ENCODE measurements at regions not wholly inside any gene's neighbourhood (a gene's known extent, or its start where the extent isn't known, plus 50 kb on each side); places are given as distances from the start of the nearest gene placed in this dataset.

DNA sequence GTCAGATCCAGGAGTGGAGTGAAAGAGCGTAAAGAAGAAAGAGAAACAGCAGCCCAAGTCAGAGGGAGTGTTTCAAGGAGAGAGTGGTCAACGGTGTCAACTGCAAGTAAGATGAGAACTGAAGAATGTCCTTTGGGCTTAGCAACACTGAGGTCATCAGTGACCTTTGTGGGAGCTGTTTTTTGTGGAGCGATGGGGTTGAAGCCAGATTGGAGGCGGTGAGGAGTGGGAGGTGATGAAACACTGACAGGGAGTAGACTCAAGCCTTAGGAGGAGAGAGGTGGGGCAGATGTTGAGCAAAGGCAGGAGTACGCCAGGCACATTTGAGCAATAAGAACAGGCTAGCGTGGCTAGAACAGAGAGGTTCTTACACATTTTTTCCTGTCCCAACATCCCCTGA, 103.7 kb upstream of the GNAO1 start:
- no peak for DNase-seq

DNA sequence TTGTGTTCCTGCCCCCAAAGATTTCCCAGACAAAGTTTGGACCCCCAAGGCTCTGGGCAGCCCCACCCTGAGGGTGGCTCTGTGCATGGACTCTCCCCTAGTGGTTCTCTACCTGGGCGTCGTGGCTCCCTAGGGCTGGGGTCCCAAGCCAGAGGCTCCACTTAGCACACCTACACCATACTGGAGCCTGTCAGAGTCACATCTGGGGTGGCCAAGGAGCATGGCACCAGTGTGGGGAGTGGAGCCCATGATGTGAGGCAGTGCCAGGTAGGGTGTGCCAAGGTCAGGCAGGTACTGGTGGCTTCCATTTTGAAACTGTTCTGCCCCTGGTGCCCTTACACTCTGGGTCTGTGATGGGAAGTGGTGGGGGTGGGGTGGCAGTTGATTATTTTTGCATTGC, 109.9 kb upstream of the GNAO1 start:
- DNase-seq = no peak

DNA sequence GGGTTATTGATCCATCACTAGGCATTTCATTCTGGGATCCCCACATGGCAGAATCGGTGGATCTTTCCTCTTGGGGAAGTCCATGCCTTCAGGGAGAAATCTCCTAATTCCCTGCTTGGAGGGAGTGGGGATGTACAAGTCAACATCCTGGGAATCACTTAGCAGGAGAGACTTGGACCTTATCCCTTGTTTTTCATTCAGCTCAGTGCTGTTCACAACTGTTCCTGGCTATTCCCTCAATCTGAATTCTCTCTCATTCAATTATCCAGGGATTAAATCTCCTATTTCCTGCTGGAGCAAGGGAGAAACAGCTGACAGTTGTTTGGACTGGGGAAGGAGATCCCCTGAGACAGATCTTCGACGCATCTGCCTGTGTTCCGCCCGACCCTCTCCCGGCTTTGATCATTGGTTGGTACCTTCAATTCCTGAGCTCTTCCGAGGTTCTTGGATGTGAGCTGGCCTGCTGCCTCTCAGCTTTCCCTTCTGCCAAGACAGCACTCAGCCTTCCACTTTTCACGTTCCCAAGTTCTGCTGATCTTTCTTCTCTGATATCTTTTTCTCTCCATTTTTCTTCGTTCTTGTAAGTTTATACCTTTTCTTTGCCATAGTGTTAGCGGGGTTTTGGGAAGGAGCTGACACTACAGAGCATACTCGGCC, 115.4 kb upstream of the GNAO1 start:
- DNase-seq = no peak

- no peak for DNase-seq
Measured at GRCh38 chr16:56073508-56073907, 117.8 kb upstream of the GNAO1 start.

DNA sequence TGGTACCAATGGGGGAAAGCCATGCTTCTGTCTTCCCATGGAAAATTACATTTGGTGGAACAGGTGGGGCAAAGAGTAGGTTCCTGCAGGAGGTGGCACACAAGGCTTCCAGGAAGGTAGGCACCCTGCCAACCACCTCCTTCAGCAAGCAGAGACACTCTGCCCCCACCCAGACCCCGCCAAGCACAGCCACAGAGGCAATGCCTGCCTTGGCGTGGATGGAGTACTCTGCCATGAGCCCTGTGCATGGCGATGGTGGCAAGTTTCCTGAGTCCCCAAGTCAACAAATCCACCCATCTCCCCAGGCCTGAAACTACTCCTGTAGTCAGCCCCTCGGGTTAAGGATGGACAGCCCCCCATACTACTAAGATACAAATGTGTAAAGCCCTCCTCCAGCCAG, 119.2 kb upstream of the GNAO1 start:
- no peak for DNase-seq

GRCh38 chr16:56068816-56069215, 122.5 kb upstream of the GNAO1 start:
- no peak for DNase-seq

GRCh38 chr16:56068314-56068713, 123.0 kb upstream of the GNAO1 start:
- no peak for DNase-seq

- DNase-seq = no peak
Measured at GRCh38 chr16:56067406-56067805, 123.9 kb upstream of the GNAO1 start.

DNA sequence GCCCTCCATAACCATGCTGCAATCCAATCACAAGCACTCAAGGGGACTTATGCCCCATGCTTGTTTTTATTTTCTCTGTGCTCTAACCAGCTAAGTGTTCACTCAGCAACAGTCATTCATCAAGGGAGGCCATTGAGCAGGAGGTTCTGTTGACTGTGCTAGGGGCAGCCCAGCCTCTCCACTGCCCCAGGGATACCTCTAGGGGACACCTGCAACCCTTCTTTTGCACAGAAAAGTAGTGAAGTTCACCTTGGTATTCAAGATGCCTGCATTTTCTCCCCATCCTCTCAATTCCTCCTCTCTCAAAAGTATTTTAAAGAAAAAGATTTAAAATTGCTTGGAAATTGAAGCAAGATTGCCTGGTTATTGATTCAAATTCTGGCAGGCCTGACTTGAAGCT, 124.7 kb upstream of the GNAO1 start:
- DNase-seq = no peak

DNA sequence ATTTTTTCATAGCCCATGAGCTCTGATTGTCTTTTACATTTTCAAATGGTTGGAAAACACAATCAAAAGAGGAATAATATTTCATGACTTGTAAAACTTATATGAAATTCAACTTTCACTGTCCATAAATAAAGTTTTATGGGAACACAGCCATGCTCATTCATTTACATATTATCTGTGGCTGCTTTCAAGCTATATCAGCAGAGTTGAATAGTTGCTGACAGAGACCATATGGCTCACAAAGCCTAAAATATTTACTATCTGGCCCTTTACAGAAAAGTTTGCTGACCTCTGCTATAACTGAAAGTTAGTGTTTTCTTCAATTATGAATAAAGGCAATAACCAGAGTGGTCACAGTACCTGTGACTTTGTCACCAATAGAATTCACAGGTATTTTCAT, 128.2 kb upstream of the GNAO1 start:
- no peak for DNase-seq

- DNase-seq = no peak
Measured at GRCh38 chr16:56057151-56057550, 134.1 kb upstream of the GNAO1 start.

DNA sequence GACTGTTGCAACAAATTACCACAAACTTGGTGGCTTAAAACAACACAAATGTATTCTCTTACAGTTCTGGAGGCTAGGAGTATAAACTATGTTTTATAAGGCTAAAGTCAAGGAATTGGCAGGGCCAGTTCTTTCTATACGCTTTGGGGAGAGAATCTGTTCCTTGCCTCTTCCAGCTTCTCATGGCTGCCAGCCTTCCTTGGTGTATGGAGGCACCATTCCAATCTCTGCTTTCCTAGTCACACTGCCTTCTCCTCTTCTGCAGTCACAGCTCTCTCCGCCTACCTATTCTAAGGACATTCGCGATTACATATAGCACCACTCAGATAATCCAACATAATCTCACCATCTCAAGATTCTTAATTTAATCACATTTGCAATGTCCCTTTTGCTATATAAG, 140.4 kb upstream of the GNAO1 start:
- DNase-seq = no peak

- no peak for DNase-seq
Measured at GRCh38 chr16:56048425-56049105, 142.7 kb upstream of the GNAO1 start.

GRCh38 chr16:56047307-56048234, 143.7 kb upstream of the GNAO1 start:
- DNase-seq = no peak

DNA sequence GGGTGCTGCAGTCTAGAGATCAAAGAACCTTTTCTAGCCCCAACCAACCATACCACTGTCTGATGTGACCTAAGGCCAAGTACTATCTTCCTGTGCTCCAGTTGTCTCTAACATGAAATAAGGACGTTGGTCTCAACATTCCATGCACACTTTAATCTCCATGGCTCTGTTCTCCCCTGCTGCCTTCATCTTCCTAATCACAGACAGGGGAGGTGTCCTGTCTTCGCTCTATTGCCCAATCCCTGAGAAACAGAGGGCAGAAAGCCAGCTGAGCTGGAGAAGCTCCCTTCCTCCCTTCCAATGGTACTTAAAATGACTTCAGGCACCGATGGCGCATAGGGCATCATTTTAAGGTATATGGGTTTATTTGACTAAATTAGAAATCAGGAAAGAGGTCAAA, 148.9 kb upstream of the GNAO1 start:
- DNase-seq = no peak

DNA sequence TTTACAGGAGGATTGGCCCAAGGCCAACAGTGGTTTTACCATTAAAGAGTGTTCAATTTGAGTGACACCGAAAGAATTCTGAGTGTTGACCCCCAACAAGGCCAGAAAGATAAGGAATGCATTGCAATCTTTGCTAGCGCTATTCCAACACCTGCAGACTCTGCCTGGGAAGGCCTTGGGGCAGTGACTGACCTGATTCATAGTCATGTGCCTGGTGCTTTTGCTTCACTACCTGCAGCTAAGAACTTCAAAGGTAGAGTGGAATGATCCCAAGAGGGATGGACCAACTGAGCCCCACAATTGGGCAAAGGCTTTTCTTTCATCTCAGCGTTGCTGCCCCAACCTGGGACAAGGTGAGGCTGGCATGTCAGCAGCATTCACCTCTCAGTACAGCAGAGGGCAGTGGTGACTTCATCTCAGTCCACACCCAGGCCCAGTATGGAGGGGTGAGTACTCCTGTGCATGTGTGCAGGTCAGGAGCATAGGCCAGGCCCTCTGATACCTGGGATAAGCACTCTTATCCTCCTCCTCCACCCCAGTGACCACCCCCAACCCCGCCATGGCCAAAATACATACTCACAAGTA, 149.6 kb upstream of the GNAO1 start:
- no peak for DNase-seq

DNA sequence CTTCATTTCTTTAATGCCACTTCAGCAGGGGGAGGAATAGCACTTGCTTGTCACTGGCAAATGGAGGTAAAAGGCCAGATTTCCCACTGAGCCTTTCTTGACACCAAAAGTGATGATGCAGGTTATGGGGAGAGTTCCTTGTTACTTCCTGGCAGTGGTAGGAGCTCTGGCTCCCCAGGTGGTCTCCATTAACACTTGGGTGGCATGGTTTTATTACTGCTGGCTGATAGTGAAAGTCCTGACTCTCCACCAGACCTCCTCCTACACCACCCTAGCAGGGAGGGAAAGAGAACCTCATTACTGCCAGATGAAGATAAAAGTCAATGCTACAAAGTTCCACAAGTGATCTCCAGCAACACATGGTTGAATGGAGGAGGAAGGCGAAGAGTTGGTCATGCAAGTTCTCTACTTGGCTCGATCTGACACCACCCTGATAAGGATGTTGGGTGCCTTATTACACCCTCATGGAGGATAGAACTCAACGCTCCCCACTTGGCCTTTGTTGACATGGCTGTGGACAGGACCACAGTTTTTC, 152.7 kb upstream of the GNAO1 start:
- DNase-seq = no peak

DNA sequence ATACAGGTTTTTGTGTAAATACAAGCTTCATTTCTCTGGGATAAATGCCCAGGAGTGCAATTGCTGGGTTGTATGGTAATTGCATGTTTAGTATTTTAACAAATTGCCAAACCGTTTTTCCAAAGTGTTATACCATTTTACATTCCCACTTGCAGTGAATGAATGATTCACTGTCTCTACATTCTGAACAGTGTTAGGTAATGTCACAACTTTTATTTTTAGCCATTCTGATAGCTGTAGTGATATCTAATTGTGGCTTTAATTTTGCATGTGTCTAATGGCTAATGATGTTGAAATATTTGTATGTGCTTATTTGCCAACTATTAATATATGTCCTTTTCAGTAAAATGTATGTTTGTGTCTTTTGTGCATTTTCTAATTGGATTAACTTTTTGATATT, 156.9 kb upstream of the CES5A start:
- no peak for DNase-seq

DNA sequence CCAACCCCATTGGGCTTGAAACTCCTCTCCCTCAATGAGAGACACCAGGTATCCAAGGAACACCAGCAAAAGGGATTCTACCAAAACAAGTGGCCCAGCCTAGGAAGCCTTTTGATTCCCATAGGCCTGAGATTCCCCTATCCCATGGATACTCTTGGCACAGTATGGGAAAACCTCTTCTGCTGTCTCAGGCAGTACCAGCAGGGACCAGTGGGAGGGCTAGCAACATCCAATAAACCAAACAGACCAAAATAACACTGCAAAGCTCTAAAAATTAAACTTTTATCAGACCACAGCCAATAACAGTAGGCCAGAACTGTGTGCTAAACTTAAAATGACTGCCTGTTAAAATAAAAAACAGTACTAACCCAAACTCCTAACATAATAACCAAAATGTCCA, 153.9 kb upstream of the CES5A start:
- DNase-seq = no peak

DNA sequence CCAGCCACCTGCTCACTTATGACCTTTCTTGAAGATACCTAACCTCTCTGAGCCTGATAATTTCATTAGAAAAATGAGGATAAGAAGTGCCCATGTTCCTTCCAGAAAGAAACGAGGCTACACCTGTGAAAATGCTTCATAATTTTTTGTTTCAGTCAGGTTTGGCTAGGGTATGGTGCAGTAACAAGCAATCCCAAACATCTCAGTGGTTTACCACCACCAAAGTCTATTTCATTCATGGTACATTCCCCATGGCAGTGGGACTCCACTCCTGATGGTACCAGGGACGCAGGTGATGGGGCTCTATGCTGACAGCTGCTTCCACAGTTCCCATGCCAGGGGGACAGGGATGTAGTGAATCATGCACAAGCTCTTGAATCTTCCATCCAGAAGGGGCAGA, 147.6 kb upstream of the CES5A start:
- DNase-seq = no peak

DNA sequence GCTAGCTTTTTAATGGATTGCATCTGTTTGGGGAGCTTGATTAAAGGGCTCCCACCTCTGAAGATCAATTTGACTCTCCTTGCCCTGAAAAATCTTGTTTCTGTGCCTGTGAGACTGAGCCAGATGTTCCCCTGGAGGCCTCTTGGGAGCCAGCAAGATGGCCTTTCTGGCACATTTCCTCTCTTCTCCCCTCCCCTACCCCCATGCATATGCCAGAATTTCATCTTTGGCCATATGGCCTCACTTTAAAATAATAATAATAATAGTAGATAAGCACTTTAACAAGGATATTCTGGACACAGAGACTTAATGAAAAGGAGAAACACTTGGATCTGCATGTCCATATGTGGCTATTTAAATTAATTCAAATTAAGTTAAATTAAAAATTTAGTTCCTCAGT, 144.1 kb upstream of the CES5A start:
- no peak for DNase-seq

DNA sequence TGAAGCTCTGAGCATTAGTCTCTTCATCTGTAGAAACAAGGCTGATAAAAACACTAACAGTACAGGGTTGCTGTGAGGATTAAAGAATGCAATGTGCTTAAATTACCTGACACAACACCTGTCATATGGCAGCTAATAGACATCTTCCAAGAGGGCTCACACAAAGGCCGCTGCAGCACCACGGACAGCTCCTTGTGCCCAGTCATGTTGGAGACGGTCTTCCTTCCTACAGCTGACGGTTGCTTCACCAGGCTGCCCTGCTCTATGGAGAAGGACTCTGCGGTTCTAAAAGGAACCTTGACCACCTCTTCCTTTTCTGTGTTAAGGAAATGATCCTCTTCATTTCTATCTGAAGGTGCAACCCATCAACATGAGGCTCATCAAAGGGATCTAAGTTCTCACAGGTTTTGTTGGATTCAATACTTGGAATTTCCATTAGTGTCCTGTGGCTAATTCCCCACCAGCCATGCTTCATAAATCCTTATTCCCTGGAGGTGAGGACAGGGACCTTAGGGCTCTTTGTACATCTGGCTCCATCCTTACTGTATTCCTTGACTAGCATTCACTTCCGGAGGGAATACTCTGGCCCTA, 138.9 kb upstream of the CES5A start:
- no peak for DNase-seq

- no peak for DNase-seq
Measured at GRCh38 chr16:56012482-56012811, 137.3 kb upstream of the CES5A start.
